ENCODE measurements at regions not wholly inside any gene's neighbourhood (a gene's known extent, or its start where the extent isn't known, plus 50 kb on each side); places are given as distances from the start of the nearest gene placed in this dataset.
"Not testable (repeated sequence)": the region's sequence is repeated elsewhere in the genome, so short reads cannot be mapped to it uniquely, and the experiment has no call there.

DNA sequence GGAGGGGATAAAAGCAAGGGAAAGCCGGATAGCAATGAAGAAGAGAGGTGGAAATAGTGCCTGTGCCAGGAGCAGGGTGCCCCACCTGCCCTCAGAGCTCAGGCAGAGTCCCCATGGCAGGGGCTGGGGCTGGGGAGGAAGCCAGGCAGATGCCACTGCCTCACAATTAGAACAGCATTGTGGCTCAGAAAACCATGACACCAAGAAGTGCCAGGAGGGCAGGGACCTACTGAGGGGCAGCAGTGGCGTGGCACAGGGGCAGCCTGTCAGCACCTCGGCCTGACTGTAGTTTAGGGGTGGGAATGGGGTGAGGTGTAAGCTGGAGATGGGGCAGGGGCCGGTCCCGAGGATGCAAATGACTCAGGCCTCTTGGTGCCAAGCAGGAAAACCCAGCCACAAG lies 532.1 kb upstream of the B3GAT1 start:
- no peak for DNase-seq

DNA sequence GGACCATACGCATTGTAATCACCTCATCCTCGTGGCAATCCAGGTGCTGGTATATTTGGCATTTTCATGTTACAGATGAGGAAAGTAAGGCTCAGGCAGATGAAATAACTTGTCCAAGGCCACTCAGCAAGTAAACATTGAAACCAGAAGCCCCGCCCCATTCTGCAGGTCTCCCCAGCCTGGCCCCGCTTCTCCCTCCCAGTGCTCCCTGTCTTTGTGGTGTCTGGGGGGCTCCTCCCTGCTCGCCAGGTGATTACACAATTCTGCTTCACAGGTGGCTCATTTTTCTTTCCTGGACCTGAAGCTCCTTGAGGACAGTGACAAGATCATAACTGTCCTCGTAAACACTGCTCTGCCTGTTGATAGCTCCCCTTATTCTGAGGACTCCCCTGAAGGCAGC lies 531.5 kb upstream of the B3GAT1 start:
- no peak for DNase-seq

DNA sequence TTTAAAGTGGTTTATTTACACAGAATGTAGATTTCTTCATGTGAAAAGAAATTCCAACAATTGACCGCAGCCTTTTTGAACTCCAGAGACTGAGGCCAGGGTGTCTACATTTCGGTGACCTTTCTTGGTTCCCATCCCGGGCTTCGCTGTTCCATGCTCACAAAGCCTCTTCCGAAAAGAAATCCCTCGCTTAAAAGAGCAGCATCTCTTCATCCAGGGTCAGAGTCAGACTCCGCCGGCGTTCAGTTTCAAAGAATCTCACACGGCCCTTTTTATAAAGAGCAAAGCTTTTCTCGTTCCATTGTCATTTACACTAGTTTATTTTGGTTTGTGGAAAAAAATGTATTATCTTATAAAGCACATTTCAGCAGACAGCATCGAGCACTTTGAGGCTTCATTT lies 530.6 kb upstream of the B3GAT1 start:
- no peak for DNase-seq

DNA sequence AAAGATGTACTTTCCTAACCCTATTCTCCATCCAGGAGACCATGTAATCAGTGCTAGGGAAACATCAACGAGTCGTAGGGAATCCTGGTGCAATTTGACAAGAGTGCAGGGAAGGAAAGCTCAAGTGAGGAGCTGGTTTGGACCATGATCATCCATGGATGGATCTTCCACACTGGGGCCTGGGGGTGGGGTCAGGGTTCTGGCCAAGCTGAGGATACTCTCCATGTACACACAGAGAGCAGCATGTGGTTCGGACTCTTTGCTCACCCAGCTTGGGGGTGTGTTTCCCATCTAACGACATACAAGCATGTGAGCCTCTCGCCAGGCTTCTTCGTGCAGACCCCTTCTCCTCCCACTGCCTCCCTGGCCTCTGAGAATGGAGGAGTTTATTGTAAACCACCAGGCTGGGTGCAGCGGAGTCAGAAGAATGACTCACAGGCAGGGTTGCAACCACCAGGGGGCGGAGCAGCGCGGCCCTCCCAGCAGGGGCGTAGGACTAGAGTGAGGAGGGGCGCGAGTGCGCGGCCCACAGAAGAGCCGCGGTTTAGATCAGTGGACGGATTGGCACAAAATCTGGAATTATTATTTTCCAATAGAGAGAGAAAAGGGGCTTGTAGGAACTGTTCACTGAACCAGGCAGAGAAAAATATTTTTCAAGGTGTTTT lies 530.0 kb upstream of the B3GAT1 start:
- DNase-seq: not testable (repeated sequence)

DNA sequence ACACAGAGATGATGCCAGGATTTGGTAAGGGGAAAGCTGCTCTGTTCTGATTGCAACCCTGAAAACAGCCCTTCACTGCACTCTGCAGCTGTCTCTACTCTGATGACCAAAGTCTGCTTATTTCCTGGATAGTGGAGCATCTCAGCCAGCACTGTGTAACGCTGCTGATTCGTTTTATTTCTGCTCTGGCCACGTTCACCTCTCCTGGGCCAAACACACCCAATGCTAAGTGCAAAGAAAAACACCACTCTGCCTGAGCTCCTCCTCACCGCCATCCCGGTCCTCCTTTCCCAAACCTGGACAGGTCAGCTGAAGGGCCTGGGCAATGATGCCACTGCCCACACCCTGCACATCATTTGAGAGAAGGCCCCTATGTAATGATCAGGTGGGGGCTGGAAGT lies 529.3 kb upstream of the B3GAT1 start:
- no peak for DNase-seq

DNA sequence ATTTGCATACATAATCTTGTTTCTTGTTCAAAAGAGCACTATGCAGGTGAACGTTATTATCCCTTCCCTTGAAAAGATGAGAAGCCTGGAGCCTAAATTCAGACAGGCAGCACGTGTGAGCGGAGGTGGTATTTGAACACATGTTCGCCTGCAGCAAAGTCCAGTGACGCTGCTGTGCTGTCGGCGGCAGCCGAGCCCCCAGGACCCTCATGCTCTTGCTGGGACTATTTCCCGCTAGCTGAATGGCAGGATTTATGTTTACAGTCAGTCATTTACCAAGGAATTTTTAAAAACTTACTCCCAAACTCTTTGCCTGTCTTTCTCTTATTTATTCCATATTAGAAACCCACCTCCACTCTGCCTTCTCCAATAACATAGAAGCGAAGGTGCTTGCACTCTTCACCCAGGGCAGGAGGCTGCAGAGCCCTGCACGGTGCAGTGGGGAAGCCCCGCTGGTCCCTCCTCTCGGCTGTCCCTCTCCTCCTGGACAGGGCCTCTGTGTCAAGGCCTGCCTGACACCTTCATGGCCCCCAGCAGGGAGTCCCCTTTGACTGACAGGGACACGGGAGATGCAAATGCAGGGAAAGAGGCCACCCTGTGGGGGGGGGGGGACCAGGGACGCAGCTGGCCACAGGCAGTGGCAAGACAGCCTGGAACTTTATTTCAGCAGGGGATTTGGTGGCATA lies 528.5 kb upstream of the B3GAT1 start:
- DNase-seq: no peak

DNA sequence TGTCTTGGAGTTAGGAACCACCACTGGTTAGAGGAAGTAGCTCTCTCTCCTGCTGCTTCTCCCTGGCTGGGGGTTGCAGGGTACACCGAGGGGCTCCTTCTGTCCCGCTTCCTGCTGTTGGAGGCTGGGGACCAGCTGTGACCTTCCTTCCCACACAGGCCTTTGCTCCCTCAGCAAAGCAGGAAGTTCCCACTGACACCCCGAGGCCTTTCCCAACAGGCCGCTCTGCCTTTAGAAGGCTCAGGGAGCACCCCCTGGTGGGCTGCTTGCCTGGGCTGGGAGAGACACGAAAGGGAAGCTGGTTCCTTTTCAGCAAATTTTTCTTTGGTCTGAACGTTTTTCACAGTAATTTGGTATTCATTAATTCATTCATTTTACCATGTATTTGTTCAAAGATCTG lies 527.9 kb upstream of the B3GAT1 start:
- DNase-seq: no peak

DNA sequence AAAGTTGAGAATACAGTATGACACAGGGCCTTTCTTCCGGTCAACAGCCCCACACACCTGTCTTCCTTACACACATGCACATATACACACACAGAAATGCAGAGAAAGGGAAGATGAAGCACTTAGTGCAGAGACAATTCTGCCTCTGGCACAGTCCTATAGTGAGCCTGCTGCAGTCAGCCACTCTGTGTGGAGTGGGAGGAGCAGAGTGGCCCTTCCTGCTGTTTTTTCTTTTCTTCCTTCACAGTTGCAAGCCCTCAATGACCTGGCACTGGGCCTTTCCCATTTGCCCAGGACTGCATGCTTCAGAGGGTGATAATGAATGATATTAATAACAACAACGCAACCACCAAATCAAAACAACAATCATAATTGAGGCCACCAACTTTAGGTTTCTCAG lies 527.0 kb upstream of the B3GAT1 start:
- DNase-seq: no peak

DNA sequence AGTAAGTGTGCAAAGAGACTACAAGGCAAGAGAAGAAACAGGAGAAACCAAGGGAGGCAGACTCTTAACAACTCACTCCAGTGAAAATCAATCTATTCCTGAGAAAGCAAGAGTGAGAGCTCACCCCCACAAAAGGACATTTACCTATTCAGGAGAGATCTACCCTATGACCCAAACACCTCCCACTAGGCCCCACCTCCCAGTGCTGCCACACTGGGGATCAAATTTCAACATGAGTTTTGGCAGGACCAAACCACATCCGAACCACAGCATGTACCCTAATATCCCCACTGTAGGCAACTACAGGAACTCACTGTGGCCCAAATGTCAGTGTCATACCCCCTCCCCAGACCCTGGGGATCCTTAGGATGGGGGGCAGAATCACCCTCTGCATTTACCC lies 526.2 kb upstream of the B3GAT1 start:
- DNase-seq: no peak

DNA sequence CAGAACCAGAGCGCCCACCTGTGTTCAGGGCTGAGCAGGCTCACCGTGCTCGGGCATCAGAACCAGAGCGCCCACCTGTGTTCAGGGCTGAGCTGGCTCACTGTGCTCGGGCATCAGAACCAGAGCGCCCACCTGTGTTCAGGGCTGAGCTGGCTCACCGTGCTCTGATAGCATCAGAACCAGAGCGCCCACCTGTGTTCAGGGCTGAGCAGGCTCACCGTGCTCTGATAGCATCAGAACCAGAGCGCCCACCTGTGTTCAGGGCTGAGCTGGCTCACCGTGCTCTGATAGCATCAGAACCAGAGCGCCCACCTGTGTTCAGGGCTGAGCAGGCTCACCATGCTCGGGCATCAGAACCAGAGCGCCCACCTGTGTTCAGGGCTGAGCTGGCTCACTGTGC lies 525.2 kb upstream of the B3GAT1 start:
- not testable (repeated sequence) for DNase-seq

DNA sequence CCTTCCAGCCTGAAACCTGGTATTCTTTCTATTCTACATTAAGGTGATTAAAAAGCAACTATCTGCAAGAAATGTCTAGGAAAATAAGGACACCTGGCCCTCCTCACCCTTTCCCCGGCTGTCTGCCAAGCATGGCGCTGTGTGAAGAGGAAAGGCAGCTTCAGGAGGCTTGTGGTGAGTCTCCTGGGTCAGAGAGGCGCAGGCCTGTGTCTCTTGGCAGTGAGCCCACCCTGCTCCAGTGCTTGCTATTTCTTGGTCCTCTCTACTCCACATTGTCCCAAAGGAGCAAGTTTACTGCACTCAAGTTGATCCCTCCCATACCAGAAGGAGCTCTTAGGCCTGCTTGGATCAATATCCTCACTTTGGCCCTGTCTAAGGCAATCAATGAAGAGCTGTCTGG lies 520.7 kb upstream of the B3GAT1 start:
- DNase-seq: no peak

DNA sequence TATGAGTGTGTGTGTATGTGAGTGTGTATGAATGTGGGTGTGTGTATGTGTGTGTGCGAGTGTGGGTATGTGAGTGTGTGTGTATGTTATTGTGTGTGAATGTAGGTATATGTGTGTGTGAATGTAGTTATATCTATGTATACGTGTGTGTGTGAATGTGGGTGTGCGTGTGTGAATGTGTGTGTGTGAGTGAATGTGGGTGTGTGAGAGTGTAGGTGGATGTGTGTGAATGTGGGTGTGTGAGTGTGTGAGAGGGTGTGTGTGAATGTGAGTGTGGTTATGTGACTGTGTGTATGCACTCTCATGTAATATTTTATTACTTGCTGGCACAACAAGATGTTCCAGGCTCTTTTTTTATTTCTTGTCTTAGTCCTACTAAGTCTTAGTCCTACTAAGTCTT lies 513.4 kb upstream of the B3GAT1 start:
- no peak for DNase-seq

DNA sequence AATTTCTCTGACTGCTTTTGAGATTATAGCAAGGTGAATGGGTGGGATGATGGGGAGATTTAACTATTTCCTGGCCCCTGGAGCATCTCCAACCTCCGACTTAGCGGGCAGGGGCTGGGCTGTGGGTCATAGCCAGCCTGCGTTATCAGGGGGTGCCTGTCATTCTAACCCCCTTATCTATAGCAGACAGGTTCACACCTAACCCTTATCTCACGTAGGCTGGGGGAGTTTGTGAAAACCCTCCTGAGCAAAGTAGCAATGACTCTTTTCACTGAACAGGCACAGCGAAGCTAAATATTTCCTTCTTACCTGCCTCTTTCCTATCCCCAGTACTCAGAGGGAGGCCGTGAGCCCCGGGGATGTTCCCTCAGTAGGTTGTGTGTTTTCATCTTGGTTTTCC lies 511.4 kb upstream of the B3GAT1 start:
- DNase-seq: no peak

DNA sequence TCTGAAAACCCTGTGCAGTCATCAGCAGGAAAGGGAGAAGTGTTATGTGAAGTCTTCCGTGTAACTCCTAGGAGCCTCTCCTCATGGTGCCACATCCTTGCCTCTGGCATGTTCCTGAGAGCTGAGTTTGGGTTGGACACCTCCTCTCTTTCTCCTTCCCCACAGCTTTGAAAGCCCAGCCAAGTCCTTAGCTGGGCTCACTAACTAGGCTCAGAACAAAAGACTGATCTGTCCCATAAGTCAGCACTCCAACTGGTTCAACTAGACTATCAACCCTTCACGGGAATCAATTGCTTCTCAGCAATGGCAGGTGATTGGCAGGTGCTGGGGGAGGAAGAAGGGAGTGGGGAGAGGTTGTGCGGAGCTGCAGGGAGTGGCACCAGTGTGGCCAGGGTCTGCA lies 509.9 kb upstream of the B3GAT1 start:
- DNase-seq: no peak

DNA sequence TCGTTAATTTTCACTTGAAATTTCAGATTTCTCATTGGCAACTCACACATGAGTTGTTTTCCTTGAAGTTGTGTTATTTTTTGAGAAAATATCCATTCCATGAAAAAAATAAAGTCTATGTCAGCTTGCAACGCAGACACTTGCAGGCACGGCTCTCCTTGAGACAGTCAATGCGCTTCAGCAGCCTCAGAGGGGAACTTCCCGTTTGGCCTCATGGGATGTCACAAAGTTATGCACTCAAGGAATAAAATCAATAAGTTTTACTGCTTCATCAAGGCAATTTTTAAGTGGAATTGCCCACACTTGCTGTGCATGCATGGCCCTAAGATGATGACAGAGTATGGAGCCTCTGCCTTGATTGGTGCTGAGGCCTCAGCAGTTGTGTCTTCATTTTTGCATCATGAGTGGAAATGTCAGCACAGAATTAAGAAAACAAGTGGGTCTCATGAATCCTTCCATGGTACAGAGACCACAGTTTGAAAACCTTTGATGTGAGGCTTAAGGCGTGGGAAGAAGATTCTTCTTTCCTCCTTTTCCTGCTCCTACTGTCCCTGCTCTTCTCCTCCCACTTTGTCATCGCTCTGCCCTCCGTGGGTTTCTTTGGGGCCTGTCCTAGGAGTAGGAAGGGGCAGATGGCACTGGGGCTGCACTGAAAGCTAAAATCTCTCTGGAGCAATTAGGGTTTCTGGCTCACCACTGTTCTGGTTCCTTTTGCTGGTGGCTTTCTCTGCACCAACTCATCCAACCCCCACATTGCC lies 509.0 kb upstream of the B3GAT1 start:
- no peak for DNase-seq

DNA sequence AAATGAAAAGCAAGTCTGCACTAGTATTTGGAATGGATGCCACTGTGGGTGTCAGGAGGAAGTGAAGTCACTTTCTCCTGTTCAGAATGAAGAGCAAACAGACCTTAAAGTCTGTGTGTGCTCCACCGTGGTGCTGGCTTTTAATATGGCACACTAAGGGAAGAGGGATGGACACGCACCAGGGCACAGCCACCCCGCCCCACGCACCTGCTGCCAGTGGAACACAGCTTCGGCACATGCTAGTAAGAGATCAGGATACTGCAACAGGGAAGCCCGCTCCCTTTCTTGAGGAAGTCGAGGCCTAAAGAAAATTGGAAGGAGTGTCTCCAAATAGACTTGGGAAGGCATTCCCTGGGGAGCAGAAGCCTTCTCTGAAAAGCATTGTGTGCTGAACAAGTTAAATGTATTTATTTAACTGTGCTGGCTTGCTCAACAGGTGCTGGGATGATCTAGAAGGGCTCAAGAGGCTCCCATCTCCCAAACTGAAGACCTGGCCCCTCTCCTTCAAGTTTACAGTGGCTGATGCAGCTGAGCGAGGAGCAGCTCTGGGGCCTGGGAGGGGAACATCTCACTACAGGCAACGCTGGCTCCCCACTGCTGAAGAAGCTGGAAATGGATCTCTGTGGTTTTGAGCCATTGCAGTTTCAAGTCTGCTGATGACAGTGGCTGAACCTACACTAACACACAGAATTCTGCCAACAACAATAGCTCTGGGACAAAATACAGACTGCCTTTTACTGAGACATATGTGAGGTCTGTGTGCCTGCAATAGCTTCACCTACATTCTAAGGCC lies 504.6 kb upstream of the B3GAT1 start:
- no peak for DNase-seq

DNA sequence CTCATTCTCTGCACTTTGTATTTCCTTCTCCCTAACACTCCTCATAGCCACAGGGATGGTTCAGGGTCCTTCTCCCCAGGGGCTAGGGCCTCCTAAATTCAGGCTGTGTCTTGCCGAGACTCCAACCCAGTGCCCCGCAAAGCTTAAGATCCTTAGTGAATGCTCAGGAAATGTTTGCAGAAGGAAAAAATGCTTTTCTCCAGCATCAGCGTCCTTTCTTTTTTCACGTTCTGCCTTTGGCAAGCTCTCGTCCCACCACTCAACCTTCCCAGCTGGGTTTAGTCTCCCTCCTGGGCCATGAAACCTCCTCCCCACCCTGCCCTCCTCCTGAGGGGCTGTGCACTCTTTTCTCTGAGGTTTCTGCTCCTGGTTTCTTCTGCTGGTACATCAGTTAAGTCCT lies 503.8 kb upstream of the B3GAT1 start:
- DNase-seq: no peak

DNA sequence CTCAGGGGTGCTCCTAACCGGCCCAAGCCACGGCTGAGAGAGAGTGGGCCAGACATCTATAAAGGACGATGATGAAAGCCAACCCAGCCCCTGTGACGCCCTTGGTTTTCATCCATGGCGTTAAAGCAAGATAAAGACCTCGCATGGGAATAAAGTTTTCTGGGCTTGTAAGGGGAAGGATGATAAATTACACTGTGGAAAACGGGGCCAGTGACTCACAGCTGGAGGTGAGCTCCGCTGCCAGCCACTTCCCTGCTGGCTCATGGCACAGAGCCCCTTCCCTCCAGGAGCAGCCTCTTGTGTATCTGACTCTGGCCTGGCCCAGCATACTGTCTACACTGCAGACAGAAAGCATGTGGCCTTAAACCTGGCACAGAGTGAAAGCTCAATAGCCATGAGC lies 503.2 kb upstream of the B3GAT1 start:
- DNase-seq: no peak

DNA sequence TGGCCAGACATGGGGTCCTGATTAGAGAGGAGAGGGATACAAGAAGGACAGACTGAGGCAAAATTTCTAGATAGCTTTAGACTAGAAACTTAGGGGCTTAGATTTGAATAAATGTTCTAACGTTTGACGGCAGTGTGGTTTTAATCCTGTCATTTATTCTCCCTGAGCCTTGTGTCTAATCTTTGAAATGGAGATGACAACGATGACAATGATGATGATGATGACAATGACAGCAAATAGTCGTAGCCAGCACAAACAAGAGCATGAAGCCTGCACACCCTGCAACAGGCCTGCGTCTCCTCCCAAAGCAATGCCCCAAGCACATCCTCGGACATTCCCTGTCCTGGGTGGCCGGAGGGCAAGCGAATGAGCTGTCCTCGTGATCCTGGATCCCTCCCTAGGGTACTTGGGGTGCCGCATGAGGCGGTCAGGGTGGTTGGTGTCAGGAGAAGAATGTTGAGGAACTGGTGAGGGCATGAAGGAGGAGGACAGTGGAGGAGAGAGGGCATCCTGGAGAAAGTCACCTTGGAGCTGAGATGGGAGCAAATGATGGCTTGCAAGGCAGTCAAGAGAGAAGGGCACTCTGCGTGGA lies 502.1 kb upstream of the B3GAT1 start:
- DNase-seq: no peak

DNA sequence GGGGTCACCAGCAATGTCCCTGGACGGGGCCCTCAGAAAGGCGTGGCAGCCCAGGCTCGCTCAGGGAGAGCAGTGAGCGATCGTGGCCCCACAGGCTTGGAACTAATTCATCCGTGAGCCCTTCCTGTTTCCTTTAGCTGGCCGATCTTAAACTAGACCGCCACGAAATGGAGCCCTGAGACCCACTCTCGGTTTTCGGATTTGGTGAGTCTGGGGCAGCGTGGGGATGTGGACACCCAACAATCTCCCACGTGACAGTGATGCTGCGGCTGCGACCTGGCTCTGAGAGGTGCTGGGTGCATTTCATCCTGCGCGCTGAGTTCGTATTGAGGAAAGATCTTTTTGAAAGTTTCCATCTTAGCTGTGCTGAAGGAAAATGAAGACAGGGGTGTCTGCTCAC lies 501.3 kb upstream of the B3GAT1 start:
- no peak for DNase-seq

DNA sequence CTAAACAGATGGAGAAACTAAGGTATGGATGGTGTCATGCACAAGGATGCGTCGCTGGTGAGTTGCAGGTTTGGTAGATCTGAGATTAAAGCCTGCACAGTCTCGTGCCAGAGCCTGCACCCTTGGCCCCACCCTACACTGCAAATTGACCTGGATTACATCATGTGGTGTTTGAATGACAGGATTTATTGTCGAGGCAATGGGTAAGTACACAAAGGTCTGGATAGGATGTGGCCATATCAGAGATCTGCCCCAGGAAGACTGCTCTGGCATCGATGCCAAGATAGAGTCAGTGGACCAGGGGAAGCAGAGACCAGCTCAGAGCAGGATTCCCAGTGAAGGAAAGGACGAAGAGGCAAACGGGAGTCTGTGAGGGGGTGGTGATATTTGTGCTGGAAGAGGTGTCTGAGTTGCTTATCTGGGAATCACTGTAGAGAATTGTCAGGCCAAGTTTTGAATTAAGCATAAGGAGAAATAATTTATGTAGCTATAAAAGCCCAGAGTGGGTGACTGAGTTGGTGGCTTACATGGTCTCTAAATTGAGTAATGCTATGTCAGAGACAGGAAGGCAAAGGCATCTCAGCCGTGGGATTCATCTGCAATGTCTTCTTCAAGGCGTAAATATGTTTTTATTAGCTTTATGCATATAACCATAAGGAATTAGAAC lies 499.6 kb upstream of the B3GAT1 start:
- DNase-seq: no peak

DNA sequence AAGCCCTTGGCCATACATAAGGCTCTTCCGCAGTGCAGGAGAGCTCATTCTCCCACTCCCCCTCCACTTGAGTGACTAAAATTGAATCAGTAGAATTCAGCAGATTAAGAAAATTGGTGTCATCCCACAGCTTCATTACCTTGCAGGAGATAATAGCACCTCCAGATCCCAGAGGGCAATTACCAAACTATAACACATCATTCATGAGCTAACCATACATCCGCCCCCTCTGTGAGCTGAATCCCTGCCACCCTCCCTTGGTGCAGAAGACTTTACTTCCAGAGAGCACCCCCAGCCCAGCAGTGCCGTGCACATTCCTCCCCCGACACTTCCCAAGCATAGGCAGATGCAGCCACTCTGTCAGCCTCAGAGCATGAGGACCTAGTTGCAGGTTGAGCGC lies 496.5 kb upstream of the B3GAT1 start:
- DNase-seq: no peak

Data from muscle of arm (tissue), 1 donor.